Erythroblast (primary cell): ENCODE measurements at regions not wholly inside any gene's neighbourhood (a gene's known extent, or its start where the extent isn't known, plus 50 kb on each side); places are given as distances from the start of the nearest gene placed in this dataset.

Source experiments
- GATA1 ChIP-seq: IDR thresholded peaks from 2 replicates; pipeline ENCODE4 v1.6.1; 2011; ENCODE audit warnings: low read depth, mild to moderate bottlenecking, control low read depth, low read length, moderate library complexity
- POLR2A ChIP-seq: IDR thresholded peaks from 2 replicates; pipeline ENCODE4 v1.6.1; 2011; ENCODE audit warnings: mild to moderate bottlenecking, low read length

DNA sequence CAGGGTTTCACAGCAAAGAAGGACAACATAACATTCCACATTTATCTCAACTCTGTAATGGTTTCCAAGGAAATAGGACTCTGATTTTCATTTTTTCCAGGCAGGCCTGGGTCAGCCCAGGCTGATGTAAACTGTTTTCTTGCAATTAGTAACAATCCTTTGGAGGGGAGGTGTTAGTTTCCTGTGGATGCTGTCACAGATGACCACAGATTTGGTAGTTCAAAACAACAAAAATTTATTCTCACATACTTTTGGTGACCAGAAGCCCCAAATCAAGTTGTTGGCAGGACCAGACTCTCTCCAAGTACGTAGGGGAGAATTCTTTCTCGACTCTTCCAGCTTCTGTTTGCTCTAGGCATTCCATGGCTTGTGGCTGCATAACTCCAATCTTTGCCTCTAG lies 88.0 kb downstream of the EDEM1 start:
- TF ChIP-seq POLR2A (no peak), GATA1 (no peak)
